CD1c-positive myeloid dendritic cell (primary cell): ENCODE measurements at regions not wholly inside any gene's neighbourhood (a gene's known extent, or its start where the extent isn't known, plus 50 kb on each side); places are given as distances from the start of the nearest gene placed in this dataset.
"Not testable (repeated sequence)": the region's sequence is repeated elsewhere in the genome, so short reads cannot be mapped to it uniquely, and the experiment has no call there.

Experiments
- DNase-seq: peaks from one replicate; pipeline ENCODE4 v3.0.0-alpha.2; 2016; ENCODE audit errors: extremely low spot score

DNA sequence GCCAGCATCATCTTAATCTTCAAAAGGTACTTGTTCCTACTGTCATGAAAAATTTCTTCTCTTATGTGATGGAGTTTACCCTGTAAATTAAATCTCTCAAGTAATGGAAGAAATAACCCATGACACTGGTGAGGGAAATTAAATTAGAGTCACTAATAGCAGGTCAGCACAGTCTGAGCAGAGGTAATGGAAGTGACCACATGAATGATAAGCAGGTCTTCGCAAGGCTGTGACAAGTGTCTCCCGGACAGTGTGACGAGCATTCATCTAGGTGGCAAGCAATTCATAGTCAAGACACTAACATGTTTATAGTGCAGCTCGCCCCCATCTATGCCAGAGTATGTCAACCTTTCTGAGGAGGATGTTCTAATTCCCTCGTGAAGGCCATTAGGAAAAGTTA lies 249.2 kb downstream of the FRK start:
- no peak for DNase-seq

DNA sequence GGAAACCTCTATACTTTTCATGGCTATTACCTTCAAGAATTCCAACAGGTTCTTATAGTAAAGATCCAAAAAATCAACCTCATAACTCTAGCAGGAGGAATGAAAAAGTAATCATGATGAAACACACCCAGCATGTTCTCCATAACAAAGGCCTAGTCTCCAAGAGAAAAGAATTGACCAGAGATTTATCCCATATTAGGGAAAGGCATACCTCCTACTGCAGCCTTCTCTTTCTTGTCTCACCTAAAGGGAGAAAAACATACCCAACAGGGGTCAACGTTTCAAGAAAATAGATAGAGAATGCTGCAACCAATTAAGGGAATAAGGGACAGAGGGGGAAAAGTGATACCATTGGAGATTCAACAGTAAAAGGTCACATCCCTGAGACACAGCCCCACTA lies 262.5 kb downstream of the FRK start:
- no peak for DNase-seq

DNA sequence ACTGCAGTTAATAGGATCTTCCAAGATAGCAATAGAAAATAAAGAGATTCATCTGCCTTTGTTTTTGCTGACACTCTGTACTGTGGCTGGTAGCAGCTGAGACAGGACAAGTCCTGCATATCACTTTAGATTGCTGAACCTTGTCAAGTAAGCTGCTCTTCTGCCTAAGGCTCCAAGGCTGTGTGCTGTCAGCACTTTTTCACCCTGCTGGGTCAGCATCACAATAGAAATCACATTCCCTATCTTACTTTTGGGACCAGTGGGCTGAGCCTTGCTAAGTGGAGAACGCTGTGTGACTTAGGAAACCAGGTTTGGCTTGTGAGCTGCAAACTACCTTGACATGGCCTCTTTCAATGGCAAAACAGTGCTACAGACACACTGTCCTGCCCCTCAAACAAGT lies 263.9 kb downstream of the FRK start:
- no peak for DNase-seq

DNA sequence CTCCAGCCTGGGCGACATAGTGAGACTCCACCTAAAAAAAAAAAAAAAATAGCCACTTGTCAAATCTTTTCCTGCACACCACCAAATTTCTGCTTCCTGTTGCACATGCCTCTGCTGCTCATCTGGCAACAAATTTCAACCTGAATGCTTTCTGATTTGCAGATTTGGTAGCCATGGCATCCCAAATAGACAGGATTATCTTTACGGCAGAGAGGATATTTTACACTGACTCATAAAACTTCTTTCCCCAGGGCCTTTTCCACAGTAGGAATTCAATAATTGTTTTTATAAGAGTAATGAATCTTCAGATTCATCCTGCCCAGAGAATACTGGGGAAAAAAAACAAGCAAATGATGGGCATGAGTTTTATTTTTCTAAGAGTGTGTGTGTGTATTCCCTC lies 264.6 kb downstream of the FRK start:
- DNase-seq: no peak

DNA sequence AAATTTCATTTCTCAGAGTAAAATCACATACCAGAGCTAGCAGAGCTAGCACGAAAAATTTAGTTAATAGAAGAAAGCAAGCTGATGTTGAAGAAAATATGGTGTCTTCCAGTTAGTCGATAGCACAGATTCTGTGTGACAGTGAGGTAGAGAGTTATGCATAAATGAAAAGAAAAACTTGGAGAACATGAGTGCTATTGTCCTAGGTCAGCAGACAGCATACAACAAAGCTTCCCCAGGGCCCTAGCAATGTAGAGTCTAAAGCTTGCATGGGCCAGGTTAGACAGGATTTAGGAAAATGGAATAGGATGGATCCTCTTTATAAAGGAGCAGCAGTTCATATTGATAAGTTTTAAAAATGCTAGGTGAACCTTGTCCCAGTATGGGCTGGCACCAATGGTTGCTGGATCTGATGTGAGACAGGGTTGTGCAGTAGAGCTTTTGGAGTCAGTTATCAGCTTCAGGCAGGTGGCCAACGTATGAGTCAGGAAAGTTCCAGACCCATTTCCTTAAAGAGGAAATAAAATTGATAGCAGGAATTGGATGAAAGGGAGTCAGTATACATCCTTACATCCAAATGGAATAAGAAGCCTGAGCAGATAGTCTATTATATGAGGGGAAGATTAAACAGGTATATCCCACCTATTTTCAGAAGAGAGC lies 277.2 kb downstream of the FRK start:
- no peak for DNase-seq

DNA sequence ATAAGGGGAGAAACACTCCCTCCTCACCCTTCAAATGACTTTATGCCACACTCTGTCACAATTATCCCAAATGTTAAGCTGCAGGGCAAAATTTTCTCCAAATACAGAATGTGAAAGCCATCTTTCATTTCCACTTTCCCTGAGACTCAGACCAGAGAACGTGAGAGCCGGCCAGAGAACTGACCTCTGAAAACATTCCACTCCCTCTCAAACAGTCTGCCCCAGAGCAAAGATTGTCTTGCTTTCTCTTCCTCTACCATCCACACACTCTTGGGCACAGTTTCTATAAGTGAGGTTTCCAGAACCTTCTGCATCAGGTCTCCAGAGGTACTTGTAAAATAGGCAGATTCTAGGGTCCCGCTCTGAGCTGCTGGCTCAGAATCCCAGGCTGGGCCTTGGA lies 278.1 kb downstream of the FRK start:
- DNase-seq: no peak

DNA sequence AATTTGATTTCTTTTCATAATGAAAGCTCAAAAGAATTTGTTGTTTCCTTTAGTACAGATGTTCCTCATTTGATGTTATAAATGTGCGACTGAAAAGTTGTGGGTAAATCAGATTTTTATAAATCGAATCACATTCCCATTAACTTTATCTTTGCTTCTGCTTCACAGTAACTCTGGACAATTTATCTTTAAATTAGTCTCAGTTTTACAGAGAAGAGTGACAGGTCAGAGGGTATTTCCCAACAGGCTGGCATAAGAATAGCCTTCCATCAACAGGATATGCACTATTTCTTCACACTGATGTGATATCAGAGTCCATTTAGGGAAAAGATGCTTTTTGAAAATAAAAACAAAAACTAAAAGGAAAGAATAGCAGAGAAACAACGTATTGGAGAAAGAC lies 286.9 kb downstream of the FRK start:
- DNase-seq: no peak

DNA sequence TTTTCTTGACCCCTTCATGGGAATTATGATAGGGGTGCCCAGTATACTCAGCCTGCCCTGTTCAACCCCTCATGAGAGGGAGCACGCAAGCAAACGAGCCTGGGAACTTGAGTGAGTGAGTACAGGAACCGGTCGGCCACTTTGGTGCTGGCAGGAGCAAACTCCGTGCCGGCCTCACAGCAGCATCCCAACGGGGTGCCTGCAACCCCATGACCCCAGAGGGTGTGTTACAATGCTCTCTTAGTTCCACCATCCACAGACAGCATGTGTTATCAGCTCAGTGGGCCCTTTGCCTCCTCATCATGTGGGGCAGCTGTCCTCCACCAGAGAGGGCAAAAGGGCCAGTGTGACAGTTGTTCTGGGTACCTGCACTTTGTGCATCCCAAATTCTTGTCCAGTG lies 289.8 kb downstream of the FRK start:
- no peak for DNase-seq

DNA sequence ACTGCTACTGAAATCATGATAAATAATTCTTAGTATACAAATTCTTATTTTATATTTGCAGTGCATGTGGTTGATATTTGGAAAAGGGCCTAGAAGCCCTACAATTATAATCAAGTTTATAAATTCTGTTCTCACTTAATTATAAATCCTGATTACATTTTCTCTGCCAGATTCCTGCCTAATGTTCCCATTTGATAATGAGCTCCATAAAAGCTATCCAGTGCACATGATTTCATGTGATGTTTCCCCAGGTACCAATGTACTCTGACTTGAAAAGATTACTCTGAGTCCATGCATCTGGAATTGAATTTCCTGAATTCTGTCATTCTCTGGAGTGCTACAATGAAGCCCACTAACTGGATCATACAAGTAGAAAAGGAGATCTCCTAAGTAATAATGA lies 292.2 kb downstream of the FRK start:
- DNase-seq: no peak

DNA sequence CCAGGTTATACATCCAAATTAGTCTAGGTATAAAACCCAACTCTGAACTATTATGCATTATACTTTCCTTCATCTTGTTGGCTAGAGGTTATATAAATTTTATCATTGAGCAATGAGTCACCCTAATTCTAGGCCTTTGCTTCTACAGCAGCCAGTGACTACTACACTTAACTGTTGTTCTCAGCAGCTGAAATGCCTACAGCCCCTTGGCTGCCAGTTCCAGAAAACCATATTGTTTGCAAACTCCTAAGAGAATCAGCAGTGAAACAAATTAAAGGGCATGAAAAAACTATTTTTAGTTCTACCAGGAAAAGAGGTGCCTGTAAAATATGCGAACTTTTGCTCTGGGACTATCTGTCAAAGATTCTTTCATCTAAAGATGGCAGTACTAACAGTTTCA lies 292.8 kb downstream of the FRK start:
- DNase-seq: no peak

DNA sequence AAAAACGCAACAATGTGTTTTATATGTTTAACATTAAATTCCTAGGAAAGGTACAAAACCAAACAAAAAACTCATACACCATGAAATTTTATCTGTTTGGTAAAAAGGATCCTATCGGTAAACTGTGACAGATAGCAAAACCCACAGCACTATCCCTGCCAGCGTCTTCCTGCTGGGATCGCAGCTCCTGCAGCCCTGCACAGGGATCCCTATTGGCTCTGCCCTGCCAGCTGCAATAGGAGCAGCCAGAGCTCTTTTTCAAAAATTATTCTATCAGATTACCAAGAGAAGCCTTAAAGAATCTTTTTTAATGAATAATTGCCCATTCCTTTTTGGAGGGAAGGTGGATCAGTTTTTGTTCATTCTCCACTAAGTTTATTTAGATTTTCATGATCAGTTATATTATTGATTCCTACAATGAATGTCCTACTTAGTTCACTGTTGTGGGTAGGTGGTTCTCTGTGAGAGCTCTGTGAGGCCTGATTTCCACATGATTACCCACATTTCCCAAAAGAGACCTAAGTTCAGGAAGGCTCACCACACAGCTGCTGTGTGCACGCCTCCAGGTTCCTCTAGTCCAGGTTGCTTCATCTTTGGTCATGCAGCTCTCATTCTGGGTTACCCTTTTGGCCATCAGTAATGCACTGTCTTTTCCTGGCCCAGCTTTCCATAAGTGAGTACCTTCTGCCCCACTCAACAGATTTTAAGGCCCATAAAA lies 293.8 kb downstream of the FRK start:
- DNase-seq: no peak

DNA sequence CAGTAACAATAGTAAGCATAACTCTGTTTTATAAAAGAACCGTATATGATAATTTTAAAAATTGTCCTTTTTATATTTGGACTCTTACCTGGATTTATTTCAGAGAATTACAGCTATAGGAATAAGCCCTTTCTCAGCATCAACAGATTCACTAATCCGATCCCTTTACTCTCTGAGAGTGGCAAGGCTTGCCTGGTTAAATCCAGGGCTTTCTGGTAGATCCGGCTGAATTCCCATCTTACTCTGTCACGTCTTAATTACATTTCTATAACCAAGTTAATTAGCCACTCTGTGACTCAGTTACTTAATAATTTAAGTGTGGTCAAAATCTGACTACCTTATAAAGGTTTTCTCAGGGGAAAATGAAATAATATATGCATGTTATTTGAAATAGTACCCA lies 294.7 kb downstream of the FRK start:
- DNase-seq: no peak

DNA sequence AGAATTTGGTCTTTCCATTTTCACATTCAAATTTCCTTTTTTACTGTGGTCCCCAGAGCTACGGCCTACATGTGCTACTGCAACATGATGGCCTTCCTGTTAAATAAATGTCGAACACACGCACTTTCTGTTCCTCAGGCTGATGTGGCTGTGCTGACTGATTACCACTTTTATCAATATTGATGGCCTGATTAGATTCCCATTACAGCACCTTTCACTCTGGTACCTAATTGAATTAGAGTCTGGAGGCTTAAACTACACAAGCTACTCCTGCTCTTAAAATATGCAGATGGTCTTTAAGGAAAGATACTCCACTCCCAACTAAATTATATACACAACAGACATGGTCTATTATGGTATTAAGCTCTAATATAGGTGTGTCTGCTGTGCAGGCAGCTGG lies 301.6 kb downstream of the FRK start:
- no peak for DNase-seq

DNA sequence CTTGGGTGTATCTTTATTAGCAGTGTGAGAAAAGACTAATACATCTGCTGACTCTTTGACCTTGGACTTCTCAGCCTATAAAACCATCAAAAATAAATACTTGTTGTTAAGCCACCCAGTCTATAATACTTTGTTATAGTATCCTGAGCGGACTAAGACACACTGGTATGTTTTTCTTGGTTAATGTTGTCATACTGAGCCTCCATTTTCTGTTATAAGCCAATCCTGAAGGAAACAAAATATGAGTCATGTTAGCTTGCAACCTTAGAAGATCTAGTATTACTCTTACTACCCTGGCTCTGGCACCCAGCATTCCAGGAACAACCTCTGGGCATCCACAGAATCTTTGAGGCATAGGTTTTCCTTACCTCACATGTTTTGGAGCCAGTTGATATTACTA lies 307.2 kb downstream of the FRK start:
- no peak for DNase-seq

DNA sequence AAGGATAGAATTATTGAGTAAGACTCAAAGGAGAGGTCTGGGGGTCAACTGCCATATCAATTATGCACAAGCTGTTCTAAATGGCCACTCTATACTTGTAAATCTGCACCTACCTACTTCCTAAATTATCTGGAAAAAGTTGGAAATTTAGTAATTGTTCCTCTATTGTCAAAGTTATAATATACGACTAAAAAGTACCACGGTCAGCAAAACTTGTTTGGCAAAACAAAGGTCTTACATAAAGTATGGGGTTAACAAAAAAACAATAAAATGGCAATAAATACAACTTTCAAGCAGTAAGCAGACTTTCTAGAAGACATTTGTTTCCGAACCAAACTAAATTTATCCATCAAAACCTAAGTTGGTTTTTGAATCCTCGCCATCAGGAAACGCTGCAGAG lies 309.7 kb downstream of the FRK start:
- no peak for DNase-seq

DNA sequence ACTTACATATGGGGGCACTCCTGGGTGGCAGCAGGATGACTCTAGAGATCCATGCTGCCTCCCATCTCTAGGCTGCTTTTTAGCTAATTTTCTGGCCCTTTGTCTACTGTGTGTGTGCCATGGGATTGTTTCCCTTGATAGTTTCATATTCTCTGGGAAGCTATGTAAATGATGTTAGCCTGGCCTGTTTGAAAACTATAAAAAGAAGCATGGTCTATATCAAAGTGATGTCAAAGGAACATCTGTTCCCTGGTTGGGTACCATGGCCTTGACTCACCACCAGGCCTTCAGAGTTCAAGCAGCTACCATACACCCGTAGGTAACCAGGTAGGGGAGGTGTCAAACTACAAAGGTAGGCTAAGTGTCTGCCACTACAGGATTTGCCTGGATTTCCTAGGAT lies 310.4 kb downstream of the FRK start:
- DNase-seq: no peak

DNA sequence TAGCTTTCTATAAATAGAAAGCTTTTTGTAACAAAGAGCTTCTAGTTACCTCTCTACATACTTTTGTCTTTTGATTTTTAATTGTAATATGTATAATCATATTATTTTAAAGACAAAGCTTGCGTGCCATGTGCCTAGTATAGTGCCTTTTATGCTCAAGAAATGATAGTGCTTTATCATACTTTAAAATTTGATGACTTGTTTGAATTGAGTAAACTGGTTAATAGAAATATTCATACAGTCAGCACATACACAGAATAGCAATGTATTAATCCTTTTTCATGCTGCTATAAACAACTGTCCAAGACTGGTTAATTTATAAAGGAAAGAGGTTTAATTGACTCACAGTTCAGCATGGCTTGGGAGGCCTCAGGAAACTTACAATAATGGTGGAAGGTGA lies 313.0 kb downstream of the FRK start:
- DNase-seq: no peak

DNA sequence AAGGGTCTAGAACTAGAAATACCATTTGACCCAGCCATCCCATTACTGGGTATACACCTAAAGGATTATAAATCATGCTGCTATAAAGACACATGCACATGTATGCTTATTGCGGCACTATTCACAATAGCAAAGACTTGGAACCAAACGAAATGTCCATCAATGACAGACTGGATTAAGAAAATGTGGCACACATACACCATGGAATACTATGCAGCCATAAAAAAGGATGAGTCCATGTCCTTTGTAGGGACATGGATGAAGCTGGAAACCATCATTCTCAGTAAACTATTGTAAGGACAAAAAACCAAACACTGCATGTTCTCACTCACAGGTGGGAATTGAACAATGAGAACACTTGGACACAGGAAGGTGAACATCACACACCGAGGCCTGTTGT lies 314.1 kb downstream of the FRK start:
- DNase-seq: not testable (repeated sequence)

DNA sequence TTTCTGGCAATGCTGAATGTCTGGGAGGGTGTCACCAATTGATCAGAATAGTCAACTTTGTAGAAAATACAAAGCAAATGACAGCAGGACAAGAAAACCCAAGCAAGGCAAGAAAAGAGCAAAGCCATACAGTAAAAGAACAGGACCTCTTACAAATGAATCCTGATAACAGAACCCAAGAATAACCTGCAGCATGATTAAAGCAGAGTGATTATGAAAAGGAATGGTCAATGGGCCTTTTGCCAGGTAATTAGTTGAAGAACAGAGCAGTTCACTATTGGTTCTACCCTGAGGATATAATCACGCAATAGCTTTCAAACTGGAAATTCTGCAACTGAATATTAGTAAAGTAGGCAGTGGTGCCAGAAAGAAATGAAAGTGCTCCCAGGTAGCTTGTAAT lies 319.8 kb downstream of the FRK start:
- DNase-seq: no peak

DNA sequence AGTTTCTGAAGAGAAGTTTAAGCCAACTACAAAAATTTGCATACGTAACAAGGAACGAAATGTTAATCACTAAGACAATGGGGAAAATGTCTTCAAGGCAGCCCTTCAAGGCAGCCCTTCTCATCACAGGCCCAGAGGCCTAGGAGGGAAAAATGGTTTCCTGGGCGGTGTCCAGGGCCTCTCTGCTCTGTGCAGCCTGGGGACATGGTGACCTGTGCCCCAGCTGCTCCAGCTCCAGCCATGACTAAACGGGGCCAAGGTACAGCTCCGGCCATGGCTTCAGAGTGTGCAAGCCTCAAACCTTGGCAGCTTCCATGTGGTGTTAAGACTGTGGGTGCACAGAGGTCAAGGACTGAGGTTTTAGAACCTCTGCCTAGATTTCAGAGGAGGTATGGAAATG lies 325.1 kb downstream of the FRK start:
- DNase-seq: no peak

DNA sequence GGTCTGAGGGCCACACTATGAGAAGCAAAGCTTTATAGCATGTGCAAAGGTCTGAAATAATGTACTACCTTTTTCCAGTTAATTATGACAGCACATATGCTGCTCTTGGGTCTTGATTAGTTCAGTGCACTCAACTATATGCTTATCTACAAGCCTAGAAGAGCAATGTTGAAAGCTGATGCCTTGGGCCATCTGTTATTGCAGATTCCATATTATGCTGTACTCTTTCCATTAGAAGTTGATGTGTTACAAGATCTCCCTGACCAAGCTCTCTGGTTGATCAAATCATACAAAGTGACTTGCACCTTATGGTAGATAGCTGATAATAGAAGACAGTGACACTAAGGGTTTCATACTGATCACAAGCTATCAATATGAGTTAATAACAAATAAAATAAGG lies 327.3 kb downstream of the FRK start:
- DNase-seq: no peak

DNA sequence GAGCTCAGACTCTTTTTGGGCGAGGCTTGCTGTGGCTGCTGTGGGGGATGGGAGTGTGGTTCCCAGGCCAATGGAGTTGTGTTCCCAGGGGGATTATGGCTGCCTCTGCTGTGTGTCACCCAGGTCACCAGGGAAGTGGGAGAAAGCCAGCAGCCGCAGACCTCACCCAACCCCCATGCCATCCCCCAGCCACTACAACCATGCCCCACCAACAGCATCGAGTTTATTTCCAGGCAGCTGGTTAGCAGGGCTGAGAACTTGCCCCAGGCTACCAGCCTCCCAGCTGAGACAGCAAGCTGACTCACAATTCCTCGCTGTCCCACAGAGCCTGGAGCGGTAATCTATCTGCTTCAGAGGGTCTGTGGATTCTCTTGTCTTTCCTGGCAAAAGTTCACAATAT lies 331.7 kb downstream of the FRK start:
- no peak for DNase-seq

DNA sequence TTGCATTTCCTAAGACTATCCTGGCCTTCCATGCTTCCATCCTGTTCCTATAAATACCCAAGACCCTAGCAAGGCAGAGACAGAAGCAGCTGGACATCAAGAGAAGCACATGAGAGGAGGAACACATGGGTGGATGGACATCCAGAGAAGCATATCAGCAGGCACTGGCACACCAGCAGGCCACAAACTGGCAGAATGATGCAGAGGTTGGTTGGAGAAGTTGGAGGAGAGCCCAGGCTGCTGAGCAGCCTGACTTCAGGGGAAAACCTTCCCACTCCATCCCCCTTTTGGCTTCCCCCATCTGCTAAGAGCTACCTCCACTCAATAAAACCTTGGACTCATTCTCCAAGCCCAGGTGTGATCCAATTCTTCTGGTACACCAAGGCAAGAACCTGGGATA lies 332.5 kb downstream of the FRK start:
- no peak for DNase-seq

DNA sequence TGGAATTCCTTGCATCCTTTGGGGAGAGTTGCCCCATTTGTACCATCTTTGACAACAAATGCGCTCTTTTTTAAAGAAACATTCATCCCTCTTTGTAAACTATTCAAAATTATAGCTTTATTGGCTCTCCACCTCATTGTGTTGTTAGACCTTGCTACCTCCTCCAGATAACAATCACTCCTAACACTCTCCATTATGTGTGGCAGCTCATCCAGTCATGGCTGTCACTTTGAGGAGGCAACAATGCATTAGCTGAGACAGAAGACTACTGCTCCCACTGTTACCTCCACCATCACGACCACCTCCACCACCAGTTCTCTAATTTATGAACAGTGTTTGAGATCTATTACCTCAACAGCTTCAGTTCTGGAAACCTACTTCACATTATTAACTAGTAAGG lies 339.1 kb downstream of the FRK start:
- no peak for DNase-seq
